ENCODE measurements at regions not wholly inside any gene's neighbourhood (a gene's known extent, or its start where the extent isn't known, plus 50 kb on each side); places are given as distances from the start of the nearest gene placed in this dataset.
"Not testable (repeated sequence)": the region's sequence is repeated elsewhere in the genome, so short reads cannot be mapped to it uniquely, and the experiment has no call there.

GRCh38 chr4:141463678-141464077, 172.7 kb upstream of the IL15 start:
- DNase-seq, result no peak

- DNase-seq, result peak; percentile 82
Measured at GRCh38 chr4:141464366-141464765, 172.0 kb upstream of the IL15 start.

- no peak for DNase-seq
Measured at GRCh38 chr4:141465171-141465570, 171.2 kb upstream of the IL15 start.

GRCh38 chr4:141467225-141467624, 169.2 kb upstream of the IL15 start:
- no peak for DNase-seq

GRCh38 chr4:141469392-141469791, 167.0 kb upstream of the IL15 start:
- no peak for DNase-seq

- DNase-seq, result no peak
Measured at GRCh38 chr4:141473026-141473540, 163.3 kb upstream of the IL15 start.

GRCh38 chr4:141473952-141474351, 162.4 kb upstream of the IL15 start:
- DNase-seq, result peak; percentile 61

- no peak for DNase-seq
Measured at GRCh38 chr4:141480950-141481349, 155.4 kb upstream of the IL15 start.

GRCh38 chr4:141484298-141484697, 152.1 kb upstream of the IL15 start:
- DNase-seq, result not testable (repeated sequence)

GRCh38 chr4:141486375-141486997, 149.9 kb upstream of the IL15 start:
- no peak for DNase-seq

- DNase-seq, result no peak
Measured at GRCh38 chr4:141497627-141498026, 138.8 kb upstream of the IL15 start.

GRCh38 chr4:141499261-141499853, 137.0 kb upstream of the IL15 start:
- DNase-seq, result no peak

GRCh38 chr4:141501395-141501794, 135.0 kb upstream of the IL15 start:
- no peak for DNase-seq

GRCh38 chr4:141501931-141502330, 134.5 kb upstream of the IL15 start:
- no peak for DNase-seq

GRCh38 chr4:141502755-141503154, 133.6 kb upstream of the IL15 start:
- DNase-seq, result no peak

GRCh38 chr4:141503260-141503659, 133.1 kb upstream of the IL15 start:
- no peak for DNase-seq

GRCh38 chr4:141511055-141511454, 125.3 kb upstream of the IL15 start:
- DNase-seq, result no peak

- no peak for DNase-seq
Measured at GRCh38 chr4:141513866-141514265, 122.5 kb upstream of the IL15 start.

GRCh38 chr4:141518222-141518621, 118.2 kb upstream of the IL15 start:
- no peak for DNase-seq

GRCh38 chr4:141524116-141524515, 112.3 kb upstream of the IL15 start:
- no peak for DNase-seq

- DNase-seq, result no peak
Measured at GRCh38 chr4:141524841-141525240, 111.5 kb upstream of the IL15 start.

GRCh38 chr4:141530627-141531026, 105.8 kb upstream of the IL15 start:
- no peak for DNase-seq

GRCh38 chr4:141534985-141535384, 101.4 kb upstream of the IL15 start:
- no peak for DNase-seq

GRCh38 chr4:141538001-141538400, 98.4 kb upstream of the IL15 start:
- DNase-seq, result no peak

- DNase-seq, result no peak
Measured at GRCh38 chr4:141540643-141541042, 95.7 kb upstream of the IL15 start.
